ENCODE measurements at regions not wholly inside any gene's neighbourhood (a gene's known extent, or its start where the extent isn't known, plus 50 kb on each side); places are given as distances from the start of the nearest gene placed in this dataset.
"Not testable (repeated sequence)": the region's sequence is repeated elsewhere in the genome, so short reads cannot be mapped to it uniquely, and the experiment has no call there.

- Histone ChIP-seq H3K9ac (ENCODE audit: low read depth, low read length) (no peak overlapping the region), H3K4me3 (ENCODE audit: low read depth, low read length) (no peak overlapping the region), H3K27me3 (ENCODE audit: control insufficient read depth, insufficient read depth, low read length) (peaks cover 49% of the 10 kb centered on the region), H3K4me1 (ENCODE audit: control insufficient read depth, insufficient read depth, low read length) (no peaks in the 10 kb centered on the region), H3K36me3 (ENCODE audit: control insufficient read depth, insufficient read depth, low read length) (no peaks in the 10 kb centered on the region), H3K9me3 (ENCODE audit: control insufficient read depth, insufficient read depth, low read length) (no peaks in the 10 kb centered on the region)
Observed at GRCh38 chr3:4231041-4231440, 72.1 kb upstream of the SETMAR start.

GRCh38 chr3:4232798-4233197 is 70.4 kb upstream of the SETMAR start:
- Histone ChIP-seq H3K9me3 (ENCODE audit: control insufficient read depth, insufficient read depth, low read length) (no peaks in the 10 kb centered on the region), H3K27me3 (ENCODE audit: control insufficient read depth, insufficient read depth, low read length) (peaks cover 49% of the 10 kb centered on the region), H3K4me1 (ENCODE audit: control insufficient read depth, insufficient read depth, low read length) (no peaks in the 10 kb centered on the region), H3K4me3 (ENCODE audit: low read depth, low read length) (no peak overlapping the region), H3K9ac (ENCODE audit: low read depth, low read length) (no peak overlapping the region), H3K36me3 (ENCODE audit: control insufficient read depth, insufficient read depth, low read length) (no peaks in the 10 kb centered on the region)

DNA sequence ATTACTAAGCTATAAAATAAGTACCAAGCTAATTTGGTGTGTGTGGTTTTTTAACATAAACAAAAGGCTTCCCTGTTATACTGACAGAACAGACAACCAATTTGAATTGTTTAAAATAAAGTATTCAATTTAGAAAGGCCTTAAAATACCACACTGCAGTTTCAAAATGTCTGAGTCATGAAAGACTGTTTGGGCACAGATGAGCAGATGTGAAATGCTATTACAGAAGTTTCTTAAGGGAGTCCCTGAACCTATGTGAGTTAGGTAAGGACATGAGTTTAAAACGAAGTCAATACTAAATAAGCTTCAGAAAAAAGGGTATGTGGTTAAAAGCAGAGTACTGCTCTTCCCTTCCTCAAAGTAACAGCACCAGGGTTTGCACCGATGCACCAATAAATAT is 69.7 kb upstream of the SETMAR start:
- no peaks in the 10 kb centered on the region for H3K4me1 ChIP-seq (ENCODE audit: control insufficient read depth, insufficient read depth, low read length)
- H3K36me3 ChIP-seq (ENCODE audit: control insufficient read depth, insufficient read depth, low read length), result no peaks in the 10 kb centered on the region
- no peak overlapping the region for H3K9ac ChIP-seq (ENCODE audit: low read depth, low read length)
- H3K9me3 ChIP-seq (ENCODE audit: control insufficient read depth, insufficient read depth, low read length), result no peaks in the 10 kb centered on the region
- peaks cover 49% of the 10 kb centered on the region for H3K27me3 ChIP-seq (ENCODE audit: control insufficient read depth, insufficient read depth, low read length)
- no peak overlapping the region for H3K4me3 ChIP-seq (ENCODE audit: low read depth, low read length)

DNA sequence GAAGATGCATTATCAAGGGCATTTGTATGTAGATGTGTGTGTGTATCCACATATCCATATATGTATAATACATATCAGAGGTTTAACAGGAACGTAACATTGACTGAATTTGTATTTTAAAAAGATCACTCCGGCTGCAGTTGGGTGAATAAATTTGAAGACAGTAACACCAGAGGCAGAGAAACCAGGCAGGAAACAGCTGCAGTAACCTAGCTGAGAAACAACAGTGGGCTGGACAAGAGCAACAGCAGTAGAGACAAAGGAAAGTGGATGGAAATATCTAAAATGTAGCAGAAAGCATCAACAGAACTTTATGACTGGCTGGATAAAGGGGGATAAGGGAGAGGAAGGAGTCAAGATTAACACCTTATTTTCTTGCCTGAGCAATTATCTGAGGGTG is 68.3 kb upstream of the SETMAR start:
- Histone ChIP-seq H3K27me3 (ENCODE audit: control insufficient read depth, insufficient read depth, low read length) (peaks cover 49% of the 10 kb centered on the region), H3K9ac (ENCODE audit: low read depth, low read length) (no peak overlapping the region), H3K4me3 (ENCODE audit: low read depth, low read length) (no peak overlapping the region), H3K4me1 (ENCODE audit: control insufficient read depth, insufficient read depth, low read length) (no peaks in the 10 kb centered on the region), H3K9me3 (ENCODE audit: control insufficient read depth, insufficient read depth, low read length) (no peaks in the 10 kb centered on the region), H3K36me3 (ENCODE audit: control insufficient read depth, insufficient read depth, low read length) (no peaks in the 10 kb centered on the region)

GRCh38 chr3:4235690-4236089 is 67.5 kb upstream of the SETMAR start:
- H3K27me3 ChIP-seq (ENCODE audit: control insufficient read depth, insufficient read depth, low read length), result peaks cover 41% of the 10 kb centered on the region
- H3K36me3 ChIP-seq (ENCODE audit: control insufficient read depth, insufficient read depth, low read length), result no peaks in the 10 kb centered on the region
- H3K9me3 ChIP-seq (ENCODE audit: control insufficient read depth, insufficient read depth, low read length), result no peaks in the 10 kb centered on the region
- H3K4me1 ChIP-seq (ENCODE audit: control insufficient read depth, insufficient read depth, low read length), result no peaks in the 10 kb centered on the region
- no peak overlapping the region for H3K9ac ChIP-seq (ENCODE audit: low read depth, low read length)
- no peak overlapping the region for H3K4me3 ChIP-seq (ENCODE audit: low read depth, low read length)

DNA sequence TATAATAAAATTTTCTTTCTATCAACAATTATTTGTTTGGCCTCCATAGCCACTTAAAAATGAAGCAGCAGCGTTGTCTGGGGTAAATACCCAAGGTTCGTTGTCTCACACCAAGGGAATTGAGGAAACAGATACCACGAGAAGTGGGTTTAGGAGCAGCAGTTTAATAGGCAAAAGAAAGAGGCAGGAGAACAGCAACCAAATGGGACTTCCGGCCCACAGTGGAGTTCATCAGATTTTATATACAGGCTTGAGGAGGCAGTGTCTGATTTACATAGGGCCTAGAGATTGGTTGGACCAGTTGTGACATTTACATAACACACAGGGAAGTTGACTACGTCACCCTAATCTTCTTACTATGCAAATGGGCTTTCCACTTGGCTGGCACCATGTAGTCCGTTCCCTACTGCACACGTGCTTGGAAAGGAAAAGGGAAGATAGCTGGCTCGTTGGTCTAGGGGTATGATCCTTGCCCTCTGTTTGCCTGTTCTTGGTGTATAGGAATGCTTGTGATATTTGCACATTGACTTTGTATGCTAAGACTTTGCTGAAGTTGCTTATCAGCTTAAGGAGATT is 61.5 kb upstream of the SETMAR start:
- H3K9ac ChIP-seq (ENCODE audit: low read depth, low read length), result no peak overlapping the region
- H3K27me3 ChIP-seq (ENCODE audit: control insufficient read depth, insufficient read depth, low read length), result no peaks in the 10 kb centered on the region

GRCh38 chr3:4245671-4246070 is 57.5 kb upstream of the SETMAR start:
- peaks cover 2% of the 10 kb centered on the region for H3K4me1 ChIP-seq (ENCODE audit: control insufficient read depth, insufficient read depth, low read length)
- H3K36me3 ChIP-seq (ENCODE audit: control insufficient read depth, insufficient read depth, low read length), result no peaks in the 10 kb centered on the region
- H3K4me3 ChIP-seq (ENCODE audit: low read depth, low read length), result no peak overlapping the region
- H3K9me3 ChIP-seq (ENCODE audit: control insufficient read depth, insufficient read depth, low read length), result no peaks in the 10 kb centered on the region
- H3K27me3 ChIP-seq (ENCODE audit: control insufficient read depth, insufficient read depth, low read length), result no peaks in the 10 kb centered on the region
- H3K9ac ChIP-seq (ENCODE audit: low read depth, low read length), result no peak overlapping the region

More for the DNA sequence above, 61.5 kb upstream of the SETMAR start:
- Histone ChIP-seq H3K4me1 (ENCODE audit: control insufficient read depth, insufficient read depth, low read length) (peaks cover 2% of the 10 kb centered on the region), H3K9me3 (ENCODE audit: control insufficient read depth, insufficient read depth, low read length) (no peaks in the 10 kb centered on the region), H3K4me3 (ENCODE audit: low read depth, low read length) (no peak overlapping the region), H3K36me3 (ENCODE audit: control insufficient read depth, insufficient read depth, low read length) (no peaks in the 10 kb centered on the region)

DNA sequence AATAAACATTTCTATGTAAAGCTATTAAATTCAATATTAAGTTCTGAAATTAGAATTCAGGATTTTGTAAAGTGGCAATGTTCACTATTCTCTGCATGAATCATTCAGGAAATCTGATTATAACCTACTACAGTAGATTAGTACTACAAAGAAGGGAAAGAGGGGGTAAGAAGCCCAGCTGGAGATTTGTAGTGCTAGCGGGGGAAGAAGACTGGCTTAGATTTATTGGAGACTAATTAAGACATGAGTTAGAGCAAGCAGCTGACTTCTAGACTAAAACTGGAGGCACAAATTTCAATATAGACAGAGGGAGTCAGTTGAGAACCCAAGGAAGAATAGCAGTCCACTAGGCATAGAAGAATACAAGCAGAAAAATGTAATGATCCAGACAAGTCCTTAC is 55.8 kb upstream of the SETMAR start:
- no peaks in the 10 kb centered on the region for H3K27me3 ChIP-seq (ENCODE audit: control insufficient read depth, insufficient read depth, low read length)
- peaks cover 2% of the 10 kb centered on the region for H3K4me1 ChIP-seq (ENCODE audit: control insufficient read depth, insufficient read depth, low read length)
- H3K36me3 ChIP-seq (ENCODE audit: control insufficient read depth, insufficient read depth, low read length), result no peaks in the 10 kb centered on the region

GRCh38 chr3:4250064-4250463 is 53.1 kb upstream of the SETMAR start:
- Histone ChIP-seq H3K36me3 (ENCODE audit: control insufficient read depth, insufficient read depth, low read length) (no peaks in the 10 kb centered on the region), H3K4me3 (ENCODE audit: low read depth, low read length) (no peak overlapping the region), H3K9ac (ENCODE audit: low read depth, low read length) (no peak overlapping the region), H3K4me1 (ENCODE audit: control insufficient read depth, insufficient read depth, low read length) (peaks cover 2% of the 10 kb centered on the region), H3K9me3 (ENCODE audit: control insufficient read depth, insufficient read depth, low read length) (no peaks in the 10 kb centered on the region), H3K27me3 (ENCODE audit: control insufficient read depth, insufficient read depth, low read length) (no peaks in the 10 kb centered on the region)

More for the DNA sequence above, 55.8 kb upstream of the SETMAR start:
- H3K4me3 ChIP-seq (ENCODE audit: low read depth, low read length), result no peak overlapping the region
- no peak overlapping the region for H3K9ac ChIP-seq (ENCODE audit: low read depth, low read length)
- no peaks in the 10 kb centered on the region for H3K9me3 ChIP-seq (ENCODE audit: control insufficient read depth, insufficient read depth, low read length)

- H3K27me3 ChIP-seq (ENCODE audit: control insufficient read depth, insufficient read depth, low read length), result no peaks in the 10 kb centered on the region
- no peaks in the 10 kb centered on the region for H3K4me1 ChIP-seq (ENCODE audit: control insufficient read depth, insufficient read depth, low read length)
- no peaks in the 10 kb centered on the region for H3K36me3 ChIP-seq (ENCODE audit: control insufficient read depth, insufficient read depth, low read length)
- H3K9me3 ChIP-seq (ENCODE audit: control insufficient read depth, insufficient read depth, low read length), result no peaks in the 10 kb centered on the region
- H3K9ac ChIP-seq (ENCODE audit: low read depth, low read length), result no peak overlapping the region
- H3K4me3 ChIP-seq (ENCODE audit: low read depth, low read length), result no peak overlapping the region
Observed at GRCh38 chr3:4251412-4251811, 51.8 kb upstream of the SETMAR start.

DNA sequence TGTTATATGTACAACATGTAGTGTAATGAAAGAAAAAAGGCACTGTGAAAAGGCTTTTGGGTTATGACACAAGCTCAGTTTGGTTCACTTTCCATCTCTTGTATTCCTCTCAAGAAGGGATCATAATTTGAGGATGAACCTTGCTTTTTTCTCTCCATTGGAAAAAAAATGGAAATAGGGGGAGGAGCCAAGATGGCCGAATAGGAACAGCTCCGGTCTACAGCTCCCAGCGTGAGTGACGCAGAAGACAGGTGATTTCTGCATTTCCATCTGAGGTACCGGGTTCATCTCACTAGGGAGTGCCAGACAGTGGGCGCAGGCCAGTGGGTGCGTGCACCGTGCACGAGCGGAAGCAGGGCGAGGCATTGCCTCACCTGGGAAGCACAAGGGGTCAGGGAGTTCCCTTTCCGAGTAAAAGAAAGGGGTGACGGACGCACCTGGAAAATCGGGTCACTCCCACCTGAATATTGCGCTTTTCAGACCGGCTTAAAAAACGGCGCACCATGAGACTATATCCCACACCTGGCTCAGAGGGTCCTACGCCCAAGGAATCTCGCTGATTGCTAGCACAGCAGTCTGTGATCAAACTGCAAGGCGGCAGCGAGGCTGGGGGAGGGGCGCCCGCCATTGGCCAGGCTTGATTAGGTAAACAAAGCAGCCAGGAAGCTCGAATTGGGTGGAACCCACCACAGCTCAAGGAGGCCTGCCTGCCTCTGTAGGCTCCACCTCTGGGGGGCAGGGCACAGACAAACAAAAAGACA is 49.9 kb upstream of the SETMAR start:
- not testable (repeated sequence) for H3K9me3 ChIP-seq (ENCODE audit: control insufficient read depth, insufficient read depth, low read length); H3K36me3 ChIP-seq (ENCODE audit: control insufficient read depth, insufficient read depth, low read length); H3K9ac ChIP-seq (ENCODE audit: low read depth, low read length); H3K27me3 ChIP-seq (ENCODE audit: control insufficient read depth, insufficient read depth, low read length); H3K4me1 ChIP-seq (ENCODE audit: control insufficient read depth, insufficient read depth, low read length)
- H3K4me3 ChIP-seq (ENCODE audit: low read depth, low read length), result peak overlapping the region; percentile 46

Data from iPS-15b (cell line).